Bone marrow (tissue), 2 donors: ENCODE measurements at regions not wholly inside any gene's neighbourhood (a gene's known extent, or its start where the extent isn't known, plus 50 kb on each side); places are given as distances from the start of the nearest gene placed in this dataset.

Source experiments
- DNase-seq, 2 donors: peaks; one replicate each; lab custom pipeline; 2025; lab: John Stamatoyannopoulos, UW

DNA sequence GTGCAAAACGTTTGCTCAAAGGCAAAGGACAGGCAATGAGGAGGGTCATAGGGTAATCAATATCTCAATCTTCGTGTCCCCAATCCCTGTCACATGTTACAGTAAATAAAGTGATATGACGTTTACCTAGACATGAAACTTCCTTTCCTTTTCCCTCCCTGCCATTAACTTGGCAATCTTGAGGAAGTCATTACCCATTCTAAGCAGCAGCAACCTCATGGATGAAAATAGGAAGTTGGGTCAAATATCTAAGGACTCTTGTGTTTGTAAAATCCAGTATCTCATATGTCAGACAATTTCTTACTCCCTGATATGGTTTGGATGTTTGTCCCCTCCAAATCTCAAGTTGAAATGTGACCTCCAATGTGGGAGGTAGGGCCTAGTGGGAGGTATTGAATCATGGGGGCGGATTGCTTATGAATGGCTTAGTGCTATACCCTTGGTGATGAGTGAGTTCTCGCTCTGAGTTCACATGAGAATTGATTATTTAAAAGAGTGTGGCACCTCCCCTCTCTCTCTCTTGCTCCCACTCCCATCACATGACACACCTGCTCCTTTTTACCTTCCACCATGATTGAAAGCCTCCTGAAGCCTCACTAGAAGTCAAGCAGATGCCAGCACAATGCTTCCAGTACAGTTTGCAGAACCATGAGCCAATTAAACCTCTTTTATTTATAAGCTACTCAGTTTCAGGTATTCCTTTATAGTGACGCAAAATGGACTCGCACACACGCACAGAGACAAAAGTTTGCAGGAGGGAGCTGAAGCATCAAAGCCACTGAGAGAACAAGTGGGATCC lies 545.9 kb upstream of the JARID2 start:
- no peak for DNase-seq

DNA sequence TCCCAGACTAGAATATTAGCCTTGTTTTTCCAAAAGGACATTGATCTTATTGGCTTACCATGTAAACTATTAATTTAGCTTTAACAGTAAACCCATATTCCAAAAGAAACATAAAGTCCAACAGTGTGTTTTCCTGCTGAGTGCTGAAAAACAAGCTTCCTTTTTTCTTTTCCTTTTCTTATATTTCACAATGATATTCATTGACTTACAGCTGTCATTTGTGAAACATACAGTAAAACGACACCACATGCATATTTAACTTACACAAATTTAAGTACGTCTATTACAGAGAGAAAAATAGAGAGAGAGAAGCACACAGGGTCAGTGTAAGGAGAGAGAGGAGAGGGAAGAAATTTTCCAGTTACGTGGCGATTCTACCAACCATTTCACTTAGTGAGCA lies 543.9 kb upstream of the JARID2 start:
- no peak for DNase-seq

DNA sequence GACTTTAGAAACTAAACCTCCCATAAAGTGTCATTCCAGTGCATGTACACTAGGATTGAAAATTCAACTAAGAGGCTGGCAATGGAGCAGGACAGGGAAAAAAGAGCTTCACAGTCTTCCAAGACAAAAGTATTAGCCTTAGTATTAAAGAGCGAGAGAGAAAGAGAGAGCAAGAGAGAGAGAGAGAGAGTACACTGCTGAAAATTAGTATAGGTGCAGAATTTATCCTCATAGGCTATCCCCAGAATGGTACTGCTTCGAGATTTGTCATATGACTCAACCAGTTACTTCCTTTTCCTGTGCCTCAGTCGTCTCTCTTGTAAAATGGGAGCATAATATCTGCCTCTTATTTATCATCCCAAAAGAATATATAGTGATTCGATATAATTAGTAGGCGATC lies 543.2 kb upstream of the JARID2 start:
- DNase-seq, result no peak

DNA sequence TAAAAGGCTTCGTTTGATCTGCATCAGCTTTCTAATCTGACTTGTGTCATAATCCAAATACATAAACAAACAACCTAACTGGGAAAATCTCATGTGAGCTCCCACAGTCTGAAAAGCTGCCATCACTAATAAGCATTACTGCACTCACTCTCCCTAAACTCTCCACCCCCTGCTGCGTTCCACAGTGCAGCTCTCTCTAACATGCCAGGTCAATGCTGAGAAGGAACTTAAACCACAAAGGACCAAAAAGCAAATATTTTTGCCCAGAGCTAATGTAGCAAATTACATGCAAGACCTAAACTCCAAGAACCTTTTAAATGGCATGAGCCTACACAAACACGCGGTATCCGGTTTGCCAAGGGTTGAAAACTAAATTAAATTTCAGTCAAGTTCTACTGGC lies 542.3 kb upstream of the JARID2 start:
- no peak for DNase-seq

DNA sequence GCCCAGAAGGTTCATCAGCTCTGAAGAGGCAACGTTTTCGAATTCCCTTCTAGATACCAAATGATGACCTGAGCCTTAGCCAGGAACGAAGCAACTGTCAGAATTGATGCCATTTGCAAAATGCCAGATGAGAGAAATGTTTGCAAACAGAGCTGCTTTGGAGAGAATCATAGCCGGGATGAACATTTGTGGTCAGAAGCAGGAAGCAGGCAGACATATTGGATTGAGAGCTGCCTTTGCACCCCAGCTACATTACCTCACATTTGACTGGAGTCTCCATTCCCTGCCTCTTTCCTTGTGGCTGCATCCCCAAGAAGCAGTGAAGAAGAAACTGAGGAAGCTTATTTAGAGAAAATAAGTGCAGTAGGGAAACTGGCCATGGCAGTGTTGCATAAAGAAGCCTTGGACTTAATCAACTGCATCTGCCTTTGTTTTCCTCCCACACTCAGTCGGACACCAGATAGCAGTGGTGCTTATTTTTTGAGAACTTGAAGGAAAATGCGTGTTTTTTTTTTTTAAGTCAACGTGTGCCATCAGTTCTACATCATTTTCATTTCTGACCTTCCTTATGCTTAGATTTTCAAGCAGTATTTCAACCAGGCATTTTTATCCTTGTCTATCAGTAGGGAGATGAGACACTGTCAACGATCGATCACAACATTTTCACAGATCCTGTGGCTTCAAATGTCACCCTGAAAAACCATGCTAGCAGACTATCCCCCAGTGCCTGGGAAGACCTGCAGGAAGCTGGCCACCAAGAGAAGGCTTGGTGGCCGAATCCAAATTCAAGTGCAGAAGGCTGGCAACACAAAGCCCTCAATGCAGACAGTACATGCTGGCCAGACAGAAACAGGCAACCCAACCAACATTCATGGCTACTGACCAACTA lies 541.2 kb upstream of the JARID2 start:
- peak in 1 of 2 donors; percentile 32 for DNase-seq

DNA sequence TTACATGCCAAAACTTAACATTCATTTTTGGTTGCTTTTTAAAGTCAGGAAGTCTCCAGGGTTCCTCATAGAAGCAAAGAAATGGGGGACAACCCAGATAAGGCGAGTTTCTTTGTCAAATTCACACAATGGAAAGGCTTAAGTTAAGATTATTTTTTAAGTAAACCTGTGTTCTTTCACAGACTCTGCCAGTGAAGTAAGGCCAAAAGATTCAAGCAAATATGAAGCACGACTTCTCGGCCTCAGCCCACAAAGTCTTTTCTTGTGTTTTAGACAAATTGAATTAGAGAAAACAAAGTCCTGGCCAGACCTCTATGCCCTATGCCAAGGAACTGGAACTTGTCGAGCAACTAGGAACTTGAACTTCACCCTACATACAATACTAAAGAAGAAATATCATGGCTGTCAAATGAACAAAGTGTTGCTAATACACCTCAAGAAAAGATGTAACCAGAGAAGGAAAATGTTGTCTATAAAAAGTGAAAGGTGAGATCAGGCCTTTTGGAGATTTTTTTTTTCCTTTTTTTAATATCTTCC lies 540.0 kb upstream of the JARID2 start:
- DNase-seq, result no peak

DNA sequence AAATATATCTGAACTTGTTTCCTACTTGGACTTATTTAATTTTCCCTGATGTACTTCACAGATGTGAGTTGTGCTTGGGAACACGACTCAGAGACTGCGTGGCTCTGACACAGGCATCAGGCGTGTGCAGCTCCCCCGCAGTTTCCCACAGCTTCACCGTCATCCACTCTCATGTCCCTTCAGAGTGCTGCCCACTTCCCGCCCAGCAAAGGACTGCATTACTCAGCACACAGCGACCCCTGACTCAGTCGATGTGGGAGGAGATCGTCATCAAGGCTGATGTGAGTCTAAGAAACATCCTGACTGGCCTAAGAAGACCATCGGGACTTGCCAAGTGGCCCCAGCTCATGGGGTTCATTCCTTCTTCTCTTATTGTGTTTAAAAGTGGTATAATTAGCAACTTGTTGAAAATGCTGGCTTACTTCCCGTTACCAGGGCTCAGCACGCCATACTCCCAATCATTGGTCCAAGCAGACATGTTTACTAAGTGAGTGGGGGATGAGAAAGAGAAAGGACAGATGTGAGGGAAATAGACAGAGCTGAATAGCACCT lies 539.4 kb upstream of the JARID2 start:
- no peak for DNase-seq

DNA sequence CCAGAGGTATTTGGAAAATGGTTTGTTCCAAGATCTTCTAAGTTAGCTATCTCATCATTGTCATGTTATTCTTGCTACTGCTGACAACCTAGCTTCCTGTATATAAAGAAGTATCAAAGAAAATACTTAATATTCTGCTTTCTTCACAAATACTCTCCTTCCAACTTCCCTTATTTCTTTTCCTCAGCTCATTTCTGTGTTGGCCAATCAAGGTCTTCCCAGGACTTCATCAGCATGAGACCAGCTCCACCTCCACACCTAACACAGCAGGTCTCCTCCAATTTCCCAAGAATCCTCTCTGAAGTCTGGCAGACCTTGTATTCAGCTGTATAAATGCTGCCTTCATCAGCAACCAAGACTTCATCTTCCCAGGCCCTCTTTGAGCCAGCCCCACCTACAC lies 538.6 kb upstream of the JARID2 start:
- DNase-seq, result no peak

DNA sequence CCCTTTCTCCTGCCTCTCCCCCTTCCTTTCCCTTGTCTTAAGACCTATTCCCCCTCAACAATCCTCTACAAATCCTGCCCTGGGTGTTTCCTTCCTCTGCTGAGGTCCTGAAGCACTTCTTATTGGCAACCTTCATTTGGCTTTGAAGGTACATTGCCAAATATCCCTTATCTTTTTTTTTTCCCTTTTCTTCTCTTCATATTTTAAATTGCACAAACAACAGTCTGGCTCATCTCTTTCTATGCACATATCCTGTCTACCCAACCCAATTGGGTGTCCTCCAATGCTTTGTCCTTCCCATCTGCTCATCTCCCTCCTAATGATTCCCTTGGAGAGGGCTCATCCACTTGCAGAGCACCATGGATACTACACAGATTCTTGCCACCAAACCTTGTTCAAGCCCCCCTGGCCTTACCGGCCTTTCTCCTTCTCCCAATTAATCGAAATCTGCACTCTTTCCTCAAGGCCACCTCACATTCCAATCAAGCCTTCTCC lies 537.9 kb upstream of the JARID2 start:
- no peak for DNase-seq

DNA sequence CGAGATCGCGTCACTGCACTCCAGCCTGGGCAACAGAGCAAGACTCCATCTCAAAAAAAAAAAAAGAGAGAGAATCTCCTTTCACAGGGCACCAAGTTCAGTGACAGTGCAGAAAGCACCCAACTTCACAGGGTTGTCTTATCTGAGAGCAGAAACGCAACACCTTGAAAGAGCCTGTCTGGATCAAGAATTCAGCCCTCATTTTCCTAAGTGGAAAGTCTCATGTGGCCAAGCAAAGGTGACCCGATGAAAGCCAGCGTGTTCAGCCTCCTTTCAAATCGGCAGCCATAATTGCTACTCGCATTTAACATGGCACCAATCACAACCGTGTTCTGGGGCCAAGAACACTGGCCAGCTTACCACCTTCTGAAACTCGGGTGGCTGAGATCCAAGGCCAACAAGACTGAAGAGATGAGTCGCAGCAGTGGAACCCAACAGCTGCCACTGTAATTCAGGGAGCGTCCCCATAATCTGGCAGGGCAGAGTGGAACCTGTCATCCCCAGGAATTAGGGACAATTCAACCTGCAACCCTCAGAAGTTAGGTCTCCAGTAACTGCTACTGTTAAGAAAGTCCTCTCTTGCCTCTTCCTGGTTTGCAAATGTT lies 536.7 kb upstream of the JARID2 start:
- no peak for DNase-seq

DNA sequence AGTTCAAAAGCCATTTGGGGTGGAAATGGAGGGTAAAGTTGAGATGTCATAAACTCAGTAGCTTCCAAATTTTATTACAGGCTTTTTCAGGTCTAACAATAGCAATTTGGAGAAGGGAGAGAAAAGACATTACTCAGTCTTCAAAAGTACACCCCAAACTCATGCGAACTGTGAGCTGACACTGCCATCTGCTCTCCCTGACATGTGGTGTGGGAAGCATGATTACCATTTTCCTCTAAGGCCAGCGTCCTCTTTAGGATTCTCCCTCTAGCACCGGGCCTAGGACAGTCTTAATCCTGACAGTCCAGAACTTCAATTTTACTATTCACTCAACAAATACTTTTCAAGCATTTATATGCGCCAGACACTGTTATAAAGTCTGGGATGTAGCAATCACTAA lies 536.0 kb upstream of the JARID2 start:
- DNase-seq, result no peak

DNA sequence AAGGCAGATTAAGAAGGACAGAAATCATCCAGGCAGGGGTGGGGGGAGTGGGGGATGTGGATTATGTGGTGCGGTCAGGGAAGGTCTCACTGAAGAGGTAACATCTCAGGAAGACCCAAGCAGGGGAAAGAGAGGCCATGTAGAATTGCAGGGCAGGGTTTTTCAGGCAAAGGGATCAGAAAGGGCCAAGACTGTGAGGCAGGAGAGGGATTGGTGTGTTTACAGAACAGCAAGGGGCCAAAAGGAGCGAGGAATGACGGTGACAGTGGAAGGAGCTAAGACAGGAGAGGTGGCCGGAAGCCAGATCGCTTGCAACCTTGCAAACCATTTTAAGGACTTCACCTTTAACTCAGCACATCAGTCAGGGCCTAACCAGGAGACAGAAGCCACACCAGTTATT lies 535.4 kb upstream of the JARID2 start:
- no peak for DNase-seq

DNA sequence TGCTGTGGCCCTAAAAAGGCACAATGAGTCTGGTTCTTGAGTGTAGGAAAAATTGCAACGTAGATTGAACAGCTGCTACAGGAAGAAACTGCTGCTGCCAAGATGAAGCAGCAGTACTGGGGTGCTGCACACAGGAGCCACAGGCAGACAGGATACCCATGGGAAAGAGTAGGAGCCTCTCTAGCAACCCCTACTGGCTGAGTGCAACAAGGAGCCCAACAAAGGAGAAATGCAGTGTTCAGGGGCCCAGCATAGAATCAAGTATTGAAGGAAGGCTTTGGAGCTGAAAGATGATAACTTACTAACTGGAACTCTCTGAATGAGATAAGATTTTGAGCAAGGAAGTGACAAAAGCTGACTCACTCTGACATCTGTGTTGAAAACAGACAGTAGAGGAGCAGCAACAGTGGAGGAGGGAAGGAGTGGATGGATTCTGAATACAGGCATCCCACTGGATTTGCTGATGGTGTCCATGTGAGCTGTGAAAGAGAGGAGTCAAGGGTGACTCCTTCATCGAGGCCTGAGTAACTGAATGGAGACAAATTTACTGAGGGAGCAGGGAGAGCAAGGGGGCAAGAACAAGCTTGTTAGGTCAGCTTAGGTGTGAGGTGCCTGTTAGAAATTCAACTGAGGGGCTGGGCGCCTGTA lies 534.7 kb upstream of the JARID2 start:
- DNase-seq, result peak in 1 of 2 donors; percentile 95

DNA sequence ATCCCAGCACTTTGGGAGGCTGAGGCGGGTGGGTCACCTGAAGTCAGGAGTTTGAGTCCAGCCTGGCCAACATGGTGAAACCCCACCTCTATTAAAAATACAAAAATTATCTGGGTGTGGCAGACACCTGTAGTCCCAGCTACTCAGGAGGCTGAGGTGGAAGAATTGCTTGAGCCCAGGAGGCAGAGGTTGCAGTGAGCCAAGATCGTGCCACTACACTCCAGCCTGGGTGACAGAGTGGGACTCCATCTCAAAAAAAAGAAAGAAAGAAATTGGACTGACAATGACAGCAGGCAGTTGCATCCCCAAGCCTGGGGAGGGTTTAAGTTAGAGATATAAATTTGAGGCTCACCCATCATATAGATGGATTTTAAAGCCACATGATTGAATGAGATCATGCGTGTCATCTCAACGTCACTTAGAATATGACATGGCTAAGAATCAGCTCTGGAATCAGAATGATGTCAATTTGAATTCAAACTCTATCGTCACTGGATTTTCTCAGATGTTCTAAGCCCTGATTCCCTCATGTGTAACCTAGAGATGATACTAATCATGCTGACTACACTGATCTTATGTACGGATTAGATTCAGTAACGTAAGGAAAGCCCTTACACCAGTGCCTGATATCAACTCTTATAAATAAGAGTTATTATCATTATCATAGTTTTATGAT lies 534.0 kb upstream of the JARID2 start:
- no peak for DNase-seq

DNA sequence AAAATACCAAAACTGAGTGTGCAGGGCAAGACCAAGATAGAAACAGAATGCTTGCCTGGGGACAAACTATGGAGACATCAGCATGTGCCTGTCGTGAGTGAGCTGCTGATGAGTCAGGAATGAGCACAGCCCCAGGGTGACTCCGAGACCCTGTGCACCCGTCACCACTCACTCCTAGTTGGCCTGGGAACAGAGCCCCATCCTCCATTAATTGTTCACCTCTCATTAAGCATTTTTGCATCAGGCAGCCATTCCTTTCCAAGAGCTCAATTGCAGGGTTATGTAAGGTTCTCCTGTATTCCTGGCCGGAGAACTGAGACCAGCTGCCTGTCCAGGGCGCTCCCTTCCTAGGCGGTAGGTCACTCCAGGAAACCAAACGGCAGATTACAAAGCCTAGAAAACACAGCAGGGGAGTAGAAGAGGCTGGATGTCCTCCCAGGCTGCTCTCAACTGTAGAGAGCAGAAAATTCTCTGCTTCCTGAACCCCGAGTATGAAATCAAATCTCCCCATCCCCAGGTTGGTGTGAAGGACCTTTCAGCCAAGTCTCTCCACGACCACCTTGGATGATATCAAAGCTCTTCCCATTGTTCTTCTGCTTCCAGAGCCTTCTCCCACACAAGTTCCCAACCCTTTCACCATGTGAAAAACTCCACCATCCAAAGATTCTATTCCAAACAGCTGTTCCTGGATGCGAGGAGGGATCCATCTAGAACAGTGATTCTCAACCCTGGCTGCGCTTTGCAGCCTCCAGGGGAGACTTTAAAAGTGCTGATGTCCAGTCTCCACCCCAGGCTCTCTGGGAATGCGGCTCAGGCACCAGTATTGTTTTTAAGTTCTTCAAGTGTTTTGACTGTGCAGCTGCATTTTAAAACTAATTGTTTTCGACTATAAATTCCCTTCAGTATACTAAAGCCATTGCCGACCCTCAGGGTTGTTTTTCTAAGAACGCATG lies 532.6 kb upstream of the JARID2 start:
- DNase-seq, result no peak

DNA sequence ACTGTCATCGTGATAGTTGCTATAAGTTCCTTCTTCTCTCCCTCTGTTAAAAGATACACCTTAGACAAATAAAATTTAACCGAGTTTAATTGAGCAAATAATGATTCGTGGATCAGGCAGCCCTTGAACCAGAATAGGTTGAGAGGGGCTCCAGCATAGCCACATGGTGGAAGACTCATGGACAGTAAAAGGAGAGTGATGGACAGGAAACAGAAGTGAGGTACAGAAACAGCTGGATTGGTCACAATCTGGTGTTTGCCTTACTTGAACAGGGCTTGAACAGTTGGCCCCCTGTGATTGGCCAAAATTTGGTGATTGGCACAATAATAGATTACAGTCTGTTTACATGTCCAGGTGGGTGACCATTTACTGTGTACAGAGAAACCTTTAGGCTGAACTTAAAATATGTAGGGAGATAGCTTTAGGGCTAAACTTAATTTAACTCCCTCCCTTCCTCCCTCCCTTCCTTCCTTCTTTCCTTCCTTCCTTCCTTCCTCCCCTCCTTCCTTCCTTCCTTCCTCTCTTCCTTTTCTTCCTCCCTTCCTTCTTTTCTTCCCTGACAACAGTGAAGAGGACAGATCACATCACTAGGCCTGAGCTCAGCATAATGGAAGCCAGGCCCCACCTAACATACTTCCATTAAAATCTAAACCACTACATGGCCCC lies 531.8 kb upstream of the JARID2 start:
- no peak for DNase-seq

DNA sequence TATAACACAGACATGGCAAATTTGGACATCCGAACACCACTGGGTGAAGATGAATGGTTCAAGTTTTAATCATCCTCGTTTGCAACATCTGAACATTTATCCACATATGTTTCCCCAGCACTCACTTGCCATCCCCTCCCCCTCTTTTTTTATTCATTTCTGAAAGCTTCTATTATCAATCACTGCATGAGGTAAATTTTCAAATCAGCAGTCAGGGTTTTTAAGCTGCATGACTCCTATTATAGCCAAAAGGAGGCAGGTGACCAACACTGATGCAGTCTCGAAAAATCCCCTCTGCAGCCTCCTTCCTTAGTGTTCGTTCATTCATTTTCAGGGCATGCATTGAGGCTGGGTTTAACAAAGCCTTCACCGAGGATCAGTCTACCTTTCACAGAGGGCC lies 530.8 kb upstream of the JARID2 start:
- DNase-seq, result no peak

DNA sequence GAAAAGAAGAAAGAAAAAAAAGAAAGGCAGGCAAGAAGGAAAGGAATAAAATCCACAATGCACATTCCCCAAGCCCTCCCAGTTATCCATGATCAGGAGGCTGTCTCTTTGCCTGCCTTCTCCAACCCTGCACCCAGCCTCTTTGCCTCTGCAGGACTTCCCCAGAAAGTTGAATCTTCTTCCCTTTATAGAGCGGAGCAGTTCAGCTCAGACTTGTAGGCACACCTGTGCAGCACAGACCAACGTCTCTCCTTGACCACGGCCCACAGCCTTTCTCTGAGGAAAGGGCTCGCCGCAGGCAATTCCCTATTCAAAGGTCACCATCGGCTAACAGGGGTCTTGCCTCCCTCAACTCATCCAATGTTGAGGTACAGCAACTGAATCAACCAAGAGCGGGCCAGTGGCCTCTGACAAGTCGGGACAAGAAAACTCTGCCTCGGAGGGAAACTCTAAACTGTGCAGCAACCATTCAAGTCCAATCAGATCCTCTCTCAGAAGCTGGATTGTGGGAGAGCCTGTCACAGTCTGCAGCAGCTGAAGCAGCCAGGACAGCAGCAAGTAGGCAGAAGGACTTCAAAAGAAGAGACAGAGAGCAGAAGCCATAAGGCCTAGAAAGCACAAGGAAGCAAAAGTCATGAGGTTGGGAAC lies 529.2 kb upstream of the JARID2 start:
- DNase-seq, result no peak

DNA sequence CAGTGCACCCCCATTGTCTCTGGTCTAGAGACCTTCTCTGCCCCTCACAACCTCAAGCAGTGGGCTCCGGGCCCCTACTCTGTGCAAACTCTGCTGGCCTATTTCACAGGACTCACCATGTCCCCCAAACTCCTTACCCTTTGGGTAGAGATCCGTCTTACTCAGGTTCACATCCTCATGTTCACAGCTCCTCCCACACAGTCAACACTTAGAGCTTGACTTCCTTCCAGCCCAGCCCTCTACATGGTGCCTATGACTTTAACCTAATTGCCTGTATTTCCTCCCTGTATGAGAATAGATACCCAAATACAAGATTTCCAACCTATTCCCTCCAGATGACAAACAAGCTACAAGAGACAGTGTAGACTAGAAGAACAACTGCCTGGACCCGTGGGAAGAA lies 528.6 kb upstream of the JARID2 start:
- no peak for DNase-seq
